ENCODE measurements at regions not wholly inside any gene's neighbourhood (a gene's known extent, or its start where the extent isn't known, plus 50 kb on each side); places are given as distances from the start of the nearest gene placed in this dataset.

- no peak for DNase-seq (ENCODE audit: low spot score)
- TF ChIP-seq, protein P1, sequence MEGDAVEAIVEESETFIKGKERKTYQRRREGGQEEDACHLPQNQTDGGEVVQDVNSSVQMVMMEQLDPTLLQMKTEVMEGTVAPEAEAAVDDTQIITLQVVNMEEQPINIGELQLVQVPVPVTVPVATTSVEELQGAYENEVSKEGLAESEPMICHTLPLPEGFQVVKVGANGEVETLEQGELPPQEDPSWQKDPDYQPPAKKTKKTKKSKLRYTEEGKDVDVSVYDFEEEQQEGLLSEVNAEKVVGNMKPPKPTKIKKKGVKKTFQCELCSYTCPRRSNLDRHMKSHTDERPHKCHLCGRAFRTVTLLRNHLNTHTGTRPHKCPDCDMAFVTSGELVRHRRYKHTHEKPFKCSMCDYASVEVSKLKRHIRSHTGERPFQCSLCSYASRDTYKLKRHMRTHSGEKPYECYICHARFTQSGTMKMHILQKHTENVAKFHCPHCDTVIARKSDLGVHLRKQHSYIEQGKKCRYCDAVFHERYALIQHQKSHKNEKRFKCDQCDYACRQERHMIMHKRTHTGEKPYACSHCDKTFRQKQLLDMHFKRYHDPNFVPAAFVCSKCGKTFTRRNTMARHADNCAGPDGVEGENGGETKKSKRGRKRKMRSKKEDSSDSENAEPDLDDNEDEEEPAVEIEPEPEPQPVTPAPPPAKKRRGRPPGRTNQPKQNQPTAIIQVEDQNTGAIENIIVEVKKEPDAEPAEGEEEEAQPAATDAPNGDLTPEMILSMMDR (IDR thresholded peaks at IDR 0.05): no peak
Measured at GRCh38 chr16:62620275-62620674, 584.0 kb upstream of the CDH8 start.

GRCh38 chr16:62615526-62615925, 579.3 kb upstream of the CDH8 start:
- TF ChIP-seq, protein P1 (IDR thresholded peaks at IDR 0.05): no peak
- Histone ChIP-seq H3K4me3 (no peak overlapping the region), H3K27ac (no peak overlapping the region)
- no peak for DNase-seq (ENCODE audit: low spot score)

More at GRCh38 chr16:62620275-62620674, 584.0 kb upstream of the CDH8 start:
- Histone ChIP-seq H3K4me3 (no peak overlapping the region), H3K27ac (no peak overlapping the region)

DNA sequence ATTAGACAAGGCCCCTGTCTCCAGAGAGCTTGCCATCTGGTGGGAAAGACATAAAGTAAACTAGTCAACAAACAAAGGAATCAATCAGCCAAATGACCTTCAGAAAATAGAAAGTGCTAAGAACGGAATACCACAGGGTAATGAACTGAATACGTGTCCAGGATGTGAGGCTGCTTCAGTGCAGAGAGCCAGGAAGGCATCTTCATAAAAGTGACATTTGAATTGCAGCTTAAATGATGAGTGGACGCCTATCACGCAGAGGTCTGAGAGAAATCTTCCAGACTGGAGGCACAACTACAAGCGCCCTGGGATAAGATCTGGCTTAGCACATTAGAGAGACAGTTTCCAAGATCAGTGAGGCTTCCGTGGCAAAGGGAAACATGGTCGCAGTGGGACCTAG, 574.1 kb upstream of the CDH8 start:
- H3K4me3 ChIP-seq: no peak overlapping the region
- no peak overlapping the region for H3K27ac ChIP-seq
- DNase-seq (ENCODE audit: low spot score): no peak
- TF ChIP-seq, protein P1 (IDR thresholded peaks at IDR 0.05): no peak

DNA sequence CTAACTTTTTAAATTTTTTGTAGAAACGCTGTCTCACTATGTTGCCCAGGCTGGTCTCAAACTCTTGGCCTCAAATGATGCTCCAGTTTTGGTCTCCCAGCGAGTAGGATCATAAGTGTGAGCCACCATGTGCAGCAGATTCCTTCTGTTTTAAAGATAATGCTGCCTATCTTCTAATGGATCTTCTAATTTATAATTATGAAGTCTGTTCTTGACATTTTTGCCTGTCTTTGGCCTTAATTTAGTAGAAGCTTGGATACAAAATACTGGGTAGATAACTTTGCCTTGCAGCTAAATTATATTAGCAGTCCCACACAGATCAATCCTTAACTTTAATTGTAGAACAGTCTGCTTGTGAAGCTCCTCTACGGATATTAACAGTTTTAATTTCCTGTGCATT, 566.6 kb upstream of the CDH8 start:
- no peak overlapping the region for H3K4me3 ChIP-seq
- TF ChIP-seq, protein P1 (IDR thresholded peaks at IDR 0.05): no peak
- no peak overlapping the region for H3K27ac ChIP-seq
- no peak for DNase-seq (ENCODE audit: low spot score)

DNA sequence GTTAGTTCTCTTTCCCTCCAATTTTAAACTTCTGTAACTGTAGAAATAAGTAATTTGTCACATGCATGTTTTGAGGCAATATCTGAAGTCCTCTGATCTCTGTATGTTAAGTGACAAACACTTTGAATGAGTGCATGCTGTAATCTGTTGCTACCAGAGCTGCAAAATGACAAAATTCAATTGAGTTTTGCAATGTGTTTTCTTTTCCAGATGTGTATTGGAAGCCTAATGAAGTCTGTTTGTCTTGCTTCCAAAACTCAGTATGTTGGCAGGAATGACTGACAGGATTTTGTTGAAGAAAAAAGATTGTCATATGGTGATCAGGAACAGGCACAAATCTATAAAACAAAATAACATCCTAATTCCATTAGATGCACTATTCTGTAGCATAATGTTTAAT, 561.6 kb upstream of the CDH8 start:
- Histone ChIP-seq H3K27ac (no peak overlapping the region), H3K4me3 (no peak overlapping the region)
- DNase-seq (ENCODE audit: low spot score): no peak
- TF ChIP-seq, protein P1 (IDR thresholded peaks at IDR 0.05): no peak

DNA sequence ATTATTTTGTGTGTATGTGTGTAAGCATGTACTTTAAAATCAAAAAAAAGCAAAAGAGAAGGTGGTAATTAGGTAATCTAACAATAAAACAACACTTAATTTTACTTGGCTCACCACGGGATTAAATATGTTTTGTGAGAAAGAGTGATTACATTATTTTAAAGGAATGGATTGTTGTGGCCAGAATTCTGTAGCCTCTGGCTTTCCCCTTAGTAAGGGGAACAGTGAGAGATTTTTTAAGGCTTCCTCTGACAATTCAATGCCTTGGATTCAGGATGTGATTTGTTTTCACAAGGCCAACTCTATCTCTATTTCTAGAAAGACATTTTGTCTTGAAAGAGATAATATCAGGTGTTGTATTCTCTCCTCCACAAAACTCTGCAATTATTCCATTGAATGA, 560.3 kb upstream of the CDH8 start:
- Histone ChIP-seq H3K27ac (no peak overlapping the region), H3K4me3 (no peak overlapping the region)
- no peak for DNase-seq (ENCODE audit: low spot score)
- TF ChIP-seq, protein P1 (IDR thresholded peaks at IDR 0.05): no peak

GRCh38 chr16:62596125-62596524, 559.9 kb upstream of the CDH8 start:
- no peak overlapping the region for H3K4me3 ChIP-seq
- DNase-seq (ENCODE audit: low spot score): no peak
- TF ChIP-seq, protein P1 (IDR thresholded peaks at IDR 0.05): no peak
- no peak overlapping the region for H3K27ac ChIP-seq
